ENCODE measurements at regions not wholly inside any gene's neighbourhood (a gene's known extent, or its start where the extent isn't known, plus 50 kb on each side); places are given as distances from the start of the nearest gene placed in this dataset.

DNA sequence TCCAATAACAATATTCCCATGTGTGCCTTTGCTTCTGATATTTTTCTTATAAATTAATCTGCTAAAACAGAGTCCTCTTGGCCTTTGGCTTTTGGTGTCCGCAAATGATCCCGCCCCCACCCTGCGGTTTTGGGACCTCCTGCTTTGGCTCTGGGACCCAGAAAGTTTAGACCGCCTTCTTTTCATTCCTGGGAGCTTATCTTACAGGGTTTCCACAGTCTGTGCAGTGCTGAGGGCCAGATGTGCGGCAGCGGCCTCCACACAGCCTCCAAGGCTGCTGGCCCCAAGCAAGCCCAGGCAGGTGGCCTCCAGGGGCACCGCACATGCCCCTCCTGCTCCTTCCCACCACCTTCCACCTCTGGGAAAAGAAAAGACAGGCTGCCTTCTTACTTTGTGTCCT is 191.5 kb downstream of the ERCC6L2 start:
- no peaks in the 10 kb centered on the region for H3K36me3 ChIP-seq (ENCODE audit: control insufficient read depth, insufficient read depth, low read length)
- H3K4me3 ChIP-seq (ENCODE audit: low read depth, low read length), result no peak overlapping the region
- no peak for DNase-seq (ENCODE audit: low read depth)
- no peaks in the 10 kb centered on the region for H3K27me3 ChIP-seq (ENCODE audit: control insufficient read depth, insufficient read depth, low read length)
- no peak for TF ChIP-seq CTCF (IDR thresholded peaks at IDR 0.05; ENCODE audit: insufficient read depth, low read length, poor library complexity, severe bottlenecking)

DNA sequence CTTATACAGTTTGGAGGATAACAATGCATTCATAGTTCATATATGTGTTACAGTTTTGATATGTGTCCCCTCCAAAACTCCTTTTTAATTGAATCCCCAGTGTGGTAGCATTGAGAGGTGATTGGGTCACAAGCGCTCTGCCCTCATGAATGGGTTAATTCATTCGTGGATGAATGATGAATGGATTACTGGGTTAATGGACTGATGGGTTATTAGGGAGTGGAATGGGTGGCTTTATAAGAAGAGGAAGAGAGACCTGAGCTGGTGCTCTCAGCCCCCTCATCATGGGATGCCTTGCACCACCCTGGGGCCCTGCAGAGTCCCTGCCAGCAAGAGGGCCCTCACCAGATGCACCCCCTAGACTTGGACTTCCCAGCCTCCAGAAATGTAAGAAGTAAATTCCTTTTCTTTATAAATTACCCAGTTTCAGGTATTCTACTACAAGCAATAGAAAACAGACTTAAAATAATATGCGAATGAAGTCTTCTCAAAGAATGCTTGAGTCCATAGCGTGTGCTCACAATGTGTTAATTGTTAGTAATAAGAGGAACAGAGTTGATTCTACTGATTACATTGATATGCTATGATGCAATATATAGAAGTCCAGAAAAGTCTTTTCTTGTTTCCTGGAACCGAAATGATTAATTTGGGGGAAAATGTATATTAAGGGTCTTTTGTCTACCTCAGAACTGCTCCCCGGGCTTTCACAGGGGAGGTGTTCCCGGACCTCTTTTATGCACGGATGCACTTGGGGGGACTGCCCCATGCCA is 190.2 kb downstream of the ERCC6L2 start:
- DNase-seq (ENCODE audit: low read depth), result no peak
- H3K36me3 ChIP-seq (ENCODE audit: control insufficient read depth, insufficient read depth, low read length), result no peaks in the 10 kb centered on the region
- no peaks in the 10 kb centered on the region for H3K27me3 ChIP-seq (ENCODE audit: control insufficient read depth, insufficient read depth, low read length)
- TF ChIP-seq CTCF (IDR thresholded peaks at IDR 0.05; ENCODE audit: insufficient read depth, low read length, poor library complexity, severe bottlenecking), result no peak
- H3K4me3 ChIP-seq (ENCODE audit: low read depth, low read length), result no peak overlapping the region

DNA sequence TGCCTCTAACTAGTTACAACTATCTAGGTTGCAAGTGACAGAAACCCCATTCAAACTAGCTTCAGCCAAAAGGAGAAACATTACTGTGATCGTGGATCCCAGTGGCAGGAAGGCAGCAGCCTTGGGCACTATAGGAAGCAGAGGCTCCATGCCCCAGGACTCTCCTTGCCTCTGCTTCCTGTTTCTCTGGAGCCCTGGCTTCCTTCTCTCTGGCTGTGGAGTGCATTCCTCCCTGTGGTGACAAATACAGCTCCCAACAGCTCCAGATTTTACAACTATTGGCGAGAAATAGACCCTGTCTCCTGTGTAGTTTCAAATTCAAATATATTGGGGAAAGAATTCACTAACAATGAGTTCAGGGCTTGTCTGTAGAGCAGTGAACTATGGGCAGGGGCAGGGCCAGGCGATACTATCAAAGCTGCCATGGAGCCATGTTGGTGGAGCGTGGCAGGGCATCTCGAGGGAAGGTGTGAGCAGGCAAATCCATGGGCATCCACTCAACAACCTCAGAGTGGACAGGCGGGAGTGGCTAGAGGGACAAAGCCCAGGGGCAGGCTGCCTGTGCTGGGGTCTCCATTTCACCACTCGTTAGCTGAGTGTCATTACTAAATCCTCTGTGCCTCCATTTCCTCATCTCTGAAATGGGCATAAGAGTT is 189.5 kb downstream of the ERCC6L2 start:
- Histone ChIP-seq H3K4me3 (ENCODE audit: low read depth, low read length) (no peak overlapping the region), H3K27me3 (ENCODE audit: control insufficient read depth, insufficient read depth, low read length) (no peaks in the 10 kb centered on the region), H3K36me3 (ENCODE audit: control insufficient read depth, insufficient read depth, low read length) (no peaks in the 10 kb centered on the region)
- no peak for DNase-seq (ENCODE audit: low read depth)
- no peak for TF ChIP-seq CTCF (IDR thresholded peaks at IDR 0.05; ENCODE audit: insufficient read depth, low read length, poor library complexity, severe bottlenecking)

GRCh38 chr9:96062854-96063253 is 187.4 kb downstream of the ERCC6L2 start:
- DNase-seq (ENCODE audit: low read depth), result no peak
- H3K4me3 ChIP-seq (ENCODE audit: low read depth, low read length), result no peak overlapping the region
- H3K36me3 ChIP-seq (ENCODE audit: control insufficient read depth, insufficient read depth, low read length), result no peaks in the 10 kb centered on the region
- H3K27me3 ChIP-seq (ENCODE audit: control insufficient read depth, insufficient read depth, low read length), result no peaks in the 10 kb centered on the region
- no peak for TF ChIP-seq CTCF (IDR thresholded peaks at IDR 0.05; ENCODE audit: insufficient read depth, low read length, poor library complexity, severe bottlenecking)

DNA sequence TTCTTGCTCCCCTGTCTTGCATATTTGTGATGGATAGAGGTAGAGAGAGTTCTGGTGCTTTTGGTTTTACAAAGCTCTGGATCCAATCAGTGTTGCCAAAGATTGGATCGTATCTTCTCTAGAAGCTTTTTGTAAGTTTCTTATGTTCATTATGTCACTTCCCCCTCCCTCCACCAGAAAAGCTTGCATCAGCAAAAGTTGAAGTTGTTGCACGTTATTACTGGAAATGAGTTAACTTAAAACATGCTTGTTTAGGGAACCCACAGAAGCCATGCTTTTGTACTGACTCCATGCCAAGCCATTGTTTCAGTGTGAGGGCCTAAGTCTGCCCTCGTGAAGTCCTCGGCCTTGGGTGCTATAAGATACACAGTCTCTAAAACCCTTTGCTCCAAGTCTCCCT is 186.5 kb downstream of the ERCC6L2 start:
- Histone ChIP-seq H3K27me3 (ENCODE audit: control insufficient read depth, insufficient read depth, low read length) (no peaks in the 10 kb centered on the region), H3K36me3 (ENCODE audit: control insufficient read depth, insufficient read depth, low read length) (no peaks in the 10 kb centered on the region), H3K4me3 (ENCODE audit: low read depth, low read length) (no peak overlapping the region)
- no peak for TF ChIP-seq CTCF (IDR thresholded peaks at IDR 0.05; ENCODE audit: insufficient read depth, low read length, poor library complexity, severe bottlenecking)
- no peak for DNase-seq (ENCODE audit: low read depth)
